Fibroblast of villous mesenchyme (primary cell): ENCODE measurements at regions not wholly inside any gene's neighbourhood (a gene's known extent, or its start where the extent isn't known, plus 50 kb on each side); places are given as distances from the start of the nearest gene placed in this dataset.
"Not testable (repeated sequence)": the region's sequence is repeated elsewhere in the genome, so short reads cannot be mapped to it uniquely, and the experiment has no call there.

Source experiments
- DNase-seq: peaks from one replicate; pipeline ENCODE4 v3.0.0-alpha.2; 2010; ENCODE audit warnings: low read depth
- H3K4me3 ChIP-seq: 2 replicates; pipeline ENCODE4 v1.5.1; 2011; ENCODE audit warnings: low read depth, mild to moderate bottlenecking, low read length
- TF ChIP-seq, protein P1 (sequence below): IDR thresholded peaks from 2 replicates; pipeline ENCODE4 v1.5.1; 2012; ENCODE audit warnings: low read depth, mild to moderate bottlenecking, low read length; ENCODE audit not compliant: insufficient read depth

DNA sequence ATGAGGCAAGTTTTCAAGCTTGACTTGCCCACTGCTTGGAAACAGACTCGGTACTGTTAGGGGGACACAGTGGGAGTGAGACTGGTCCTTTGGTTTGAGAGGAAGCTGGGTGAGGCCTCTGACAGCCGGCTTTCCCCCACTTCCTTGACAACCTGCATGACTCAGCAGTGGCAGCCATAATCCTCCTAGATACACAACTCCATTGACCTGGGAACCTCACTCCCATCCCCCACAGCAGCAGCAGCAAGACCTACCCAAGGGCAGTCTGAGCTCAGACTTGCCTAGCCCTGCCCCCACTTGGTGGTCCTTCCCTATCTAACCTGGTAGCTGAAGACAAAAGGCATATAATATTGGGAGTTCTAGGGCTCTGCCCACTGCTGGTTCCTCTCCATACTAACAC is 1043.5 kb upstream of the ALCAM start:
- TF ChIP-seq, protein P1, sequence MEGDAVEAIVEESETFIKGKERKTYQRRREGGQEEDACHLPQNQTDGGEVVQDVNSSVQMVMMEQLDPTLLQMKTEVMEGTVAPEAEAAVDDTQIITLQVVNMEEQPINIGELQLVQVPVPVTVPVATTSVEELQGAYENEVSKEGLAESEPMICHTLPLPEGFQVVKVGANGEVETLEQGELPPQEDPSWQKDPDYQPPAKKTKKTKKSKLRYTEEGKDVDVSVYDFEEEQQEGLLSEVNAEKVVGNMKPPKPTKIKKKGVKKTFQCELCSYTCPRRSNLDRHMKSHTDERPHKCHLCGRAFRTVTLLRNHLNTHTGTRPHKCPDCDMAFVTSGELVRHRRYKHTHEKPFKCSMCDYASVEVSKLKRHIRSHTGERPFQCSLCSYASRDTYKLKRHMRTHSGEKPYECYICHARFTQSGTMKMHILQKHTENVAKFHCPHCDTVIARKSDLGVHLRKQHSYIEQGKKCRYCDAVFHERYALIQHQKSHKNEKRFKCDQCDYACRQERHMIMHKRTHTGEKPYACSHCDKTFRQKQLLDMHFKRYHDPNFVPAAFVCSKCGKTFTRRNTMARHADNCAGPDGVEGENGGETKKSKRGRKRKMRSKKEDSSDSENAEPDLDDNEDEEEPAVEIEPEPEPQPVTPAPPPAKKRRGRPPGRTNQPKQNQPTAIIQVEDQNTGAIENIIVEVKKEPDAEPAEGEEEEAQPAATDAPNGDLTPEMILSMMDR = no peak
- no peak for DNase-seq
- H3K4me3 ChIP-seq = no peak overlapping the region

DNA sequence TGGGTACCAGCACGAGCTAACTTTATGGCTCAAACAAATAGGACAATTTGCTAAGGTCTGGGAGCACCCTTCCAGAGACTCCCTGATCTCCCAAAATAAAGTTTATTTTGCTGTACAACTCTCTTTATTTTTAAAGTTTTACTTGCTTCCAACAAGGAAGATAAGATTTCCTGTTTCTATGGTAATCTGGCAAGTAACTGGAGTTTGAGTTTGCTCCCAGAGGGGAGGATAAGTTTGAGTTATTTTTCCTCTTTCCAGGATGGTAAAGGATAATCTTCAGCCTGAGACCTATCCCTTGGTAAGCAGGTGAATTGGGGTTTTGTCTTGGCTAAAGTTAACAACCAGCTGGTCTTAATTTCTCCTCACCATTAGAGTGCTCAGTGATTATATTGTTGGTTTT is 1019.4 kb upstream of the ALCAM start:
- no peak overlapping the region for H3K4me3 ChIP-seq
- TF ChIP-seq, protein P1 = no peak
- DNase-seq = no peak

DNA sequence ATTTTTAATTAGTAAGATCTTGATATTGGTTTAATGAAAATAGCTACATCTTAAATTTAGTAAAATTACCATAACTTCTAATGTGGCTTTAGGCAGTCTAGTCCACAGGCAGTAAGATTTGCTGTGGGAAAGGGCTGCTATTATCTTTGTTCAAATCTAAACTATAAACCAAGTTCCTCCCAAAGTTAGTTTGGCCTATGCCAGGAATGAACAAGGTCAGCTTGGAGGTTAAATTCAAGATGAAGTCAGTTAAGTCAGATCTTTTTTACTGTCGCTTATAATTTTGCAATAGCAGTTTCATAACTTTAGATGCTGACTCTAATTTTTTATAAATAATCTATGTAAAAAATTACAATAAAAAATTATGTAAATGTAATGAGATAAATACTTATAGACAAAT is 1016.9 kb upstream of the ALCAM start:
- no peak overlapping the region for H3K4me3 ChIP-seq
- TF ChIP-seq, protein P1 = no peak
- peak; percentile 55 for DNase-seq

DNA sequence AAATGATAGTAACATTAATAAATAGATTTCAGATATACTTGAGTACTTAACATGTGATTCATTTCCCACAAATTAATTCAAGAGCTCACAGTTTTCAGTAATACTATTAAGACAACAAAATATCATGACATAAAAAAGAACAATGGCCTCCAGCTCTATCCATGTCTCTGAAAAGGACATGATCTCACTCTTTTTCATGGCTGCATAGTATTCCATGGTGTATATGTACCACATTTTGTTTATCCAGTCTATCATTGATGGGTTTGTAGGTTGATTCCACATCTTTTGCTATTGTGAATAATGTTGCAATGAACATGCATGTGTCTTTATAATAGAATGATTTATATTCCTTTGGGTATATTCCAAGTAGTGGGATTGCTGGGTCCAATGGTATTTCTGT is 1012.8 kb upstream of the ALCAM start:
- no peak for DNase-seq
- TF ChIP-seq, protein P1 = no peak
- H3K4me3 ChIP-seq = no peak overlapping the region

DNA sequence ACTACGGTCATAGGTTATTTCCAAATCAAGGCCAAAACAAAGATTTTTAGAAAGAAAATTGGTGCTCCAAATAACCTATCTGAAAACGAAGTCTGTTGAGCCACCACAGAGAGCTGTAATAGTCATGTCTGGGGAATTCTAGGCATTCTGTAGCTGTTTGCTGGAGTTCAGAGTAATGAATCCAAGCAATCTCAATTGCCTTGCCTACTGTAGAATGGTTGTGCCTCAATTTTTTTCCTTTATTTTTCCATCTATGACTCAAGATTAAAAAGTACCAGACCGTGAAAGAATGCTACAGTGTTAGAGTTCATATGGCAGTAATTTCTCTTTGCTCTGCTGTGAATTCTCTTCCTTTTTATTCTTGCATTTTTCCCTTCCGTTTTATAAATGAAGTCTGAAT is 1007.2 kb upstream of the ALCAM start:
- DNase-seq = peak; percentile 63
- TF ChIP-seq, protein P1 = no peak
- H3K4me3 ChIP-seq = no peak overlapping the region

DNA sequence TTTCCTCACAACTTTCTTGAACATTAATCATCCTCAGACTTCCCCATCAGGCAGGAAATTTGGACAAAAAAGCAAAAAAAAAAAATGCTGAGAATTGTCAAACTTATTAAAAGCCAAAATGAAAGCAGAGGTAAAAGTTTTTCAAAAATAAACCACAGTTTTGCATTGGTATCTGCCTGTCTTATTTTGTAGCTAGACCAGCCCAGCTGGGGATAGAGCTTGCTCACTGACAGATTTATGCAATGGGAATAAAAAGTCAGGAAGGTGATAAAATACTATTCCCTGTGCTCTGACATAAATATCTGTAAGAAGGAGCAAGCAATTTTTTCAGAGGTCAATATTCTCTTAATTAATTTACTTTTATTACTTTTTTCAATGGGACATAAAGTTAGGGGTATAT is 1006.7 kb upstream of the ALCAM start:
- H3K4me3 ChIP-seq = no peak overlapping the region
- no peak for DNase-seq
- TF ChIP-seq, protein P1 = no peak

DNA sequence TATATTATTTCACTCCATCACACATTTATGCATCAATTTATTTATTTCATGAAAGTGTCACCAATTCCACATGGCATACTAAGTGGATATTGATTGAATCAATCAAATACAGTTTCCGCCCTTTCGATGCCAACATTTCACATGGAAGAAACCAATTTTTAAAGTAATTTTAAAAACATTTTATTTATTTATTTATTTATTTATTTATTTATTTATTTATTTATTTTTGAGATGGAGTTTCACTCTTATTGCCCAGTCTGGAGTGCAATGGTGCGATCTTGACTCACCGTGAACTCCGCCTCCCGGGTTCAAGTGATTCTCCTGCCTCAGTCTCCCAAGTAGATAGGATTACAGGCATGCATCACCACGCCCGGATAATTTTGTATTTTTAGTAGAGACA is 1005.0 kb upstream of the ALCAM start:
- not testable (repeated sequence) for DNase-seq, H3K4me3 ChIP-seq
